ENCODE measurements at regions not wholly inside any gene's neighbourhood (a gene's known extent, or its start where the extent isn't known, plus 50 kb on each side); places are given as distances from the start of the nearest gene placed in this dataset.

DNA sequence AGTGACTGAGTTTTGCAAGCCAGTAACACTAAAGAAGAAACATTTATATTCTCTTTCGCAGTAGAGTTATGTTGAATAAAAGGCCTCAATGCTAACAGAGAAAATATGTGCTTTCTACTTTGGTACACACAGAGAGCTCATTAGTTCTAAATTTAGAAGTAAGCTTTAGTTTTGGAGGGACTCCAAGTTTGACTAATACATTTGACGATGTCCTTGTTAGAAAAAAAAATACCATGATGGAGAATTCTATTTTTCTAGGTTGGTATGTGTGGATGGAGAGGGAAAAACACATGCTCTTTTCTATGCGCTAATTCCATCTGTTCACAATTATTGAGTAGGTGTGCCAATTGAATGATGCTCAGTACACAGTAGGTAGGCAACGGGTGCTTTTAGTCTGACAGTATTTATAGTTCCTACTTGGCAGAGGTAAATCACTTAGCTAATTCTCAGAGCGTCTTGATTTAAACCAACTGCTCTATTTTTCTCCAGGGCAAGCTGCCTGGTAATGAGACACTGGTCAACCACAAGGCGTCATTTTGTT is 327.2 kb upstream of the AKR1E2 start:
- ATAC-seq = peak in 1 of 2 donors; percentile 43
- peaks cover 10% of the 10 kb centered on the region for H3K4me1 ChIP-seq

DNA sequence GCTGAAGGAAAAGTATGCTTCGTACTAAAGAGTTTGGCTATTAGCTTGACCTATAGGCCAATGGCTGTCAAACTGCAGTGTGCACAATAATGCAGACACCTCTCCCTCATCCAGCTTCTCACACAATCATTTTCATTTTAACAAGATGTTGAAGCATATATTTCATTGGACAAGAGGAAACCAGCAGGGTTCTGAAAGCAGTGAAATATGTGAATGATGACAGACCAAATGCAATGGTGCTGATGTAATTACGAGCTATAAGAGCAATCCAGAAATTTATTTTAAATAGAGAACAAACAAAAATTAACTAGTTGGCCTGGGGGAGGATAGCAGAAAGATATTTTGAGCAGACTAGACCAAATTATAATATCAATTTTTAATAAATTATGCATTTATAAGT is 331.5 kb upstream of the AKR1E2 start:
- no peak overlapping the region for H3K27ac ChIP-seq
- intact Hi-C loops (cut with DNase I) = no loop called here

More for the DNA sequence above, 327.2 kb upstream of the AKR1E2 start:
- Histone ChIP-seq H3K36me3 (no peaks in the 10 kb centered on the region), H3K27ac (peak overlapping the region; percentile 57), H3K27me3 (ENCODE audit: low read depth) (no peaks in the 10 kb centered on the region), H3K9me3 (no peaks in the 10 kb centered on the region), H3K4me3 (no peak overlapping the region)
- no peak for DNase-seq
- intact Hi-C loops (cut with DNase I) = no loop called here
- TF ChIP-seq, protein P1, sequence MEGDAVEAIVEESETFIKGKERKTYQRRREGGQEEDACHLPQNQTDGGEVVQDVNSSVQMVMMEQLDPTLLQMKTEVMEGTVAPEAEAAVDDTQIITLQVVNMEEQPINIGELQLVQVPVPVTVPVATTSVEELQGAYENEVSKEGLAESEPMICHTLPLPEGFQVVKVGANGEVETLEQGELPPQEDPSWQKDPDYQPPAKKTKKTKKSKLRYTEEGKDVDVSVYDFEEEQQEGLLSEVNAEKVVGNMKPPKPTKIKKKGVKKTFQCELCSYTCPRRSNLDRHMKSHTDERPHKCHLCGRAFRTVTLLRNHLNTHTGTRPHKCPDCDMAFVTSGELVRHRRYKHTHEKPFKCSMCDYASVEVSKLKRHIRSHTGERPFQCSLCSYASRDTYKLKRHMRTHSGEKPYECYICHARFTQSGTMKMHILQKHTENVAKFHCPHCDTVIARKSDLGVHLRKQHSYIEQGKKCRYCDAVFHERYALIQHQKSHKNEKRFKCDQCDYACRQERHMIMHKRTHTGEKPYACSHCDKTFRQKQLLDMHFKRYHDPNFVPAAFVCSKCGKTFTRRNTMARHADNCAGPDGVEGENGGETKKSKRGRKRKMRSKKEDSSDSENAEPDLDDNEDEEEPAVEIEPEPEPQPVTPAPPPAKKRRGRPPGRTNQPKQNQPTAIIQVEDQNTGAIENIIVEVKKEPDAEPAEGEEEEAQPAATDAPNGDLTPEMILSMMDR (IDR thresholded peaks at IDR 0.05) = no peak

DNA sequence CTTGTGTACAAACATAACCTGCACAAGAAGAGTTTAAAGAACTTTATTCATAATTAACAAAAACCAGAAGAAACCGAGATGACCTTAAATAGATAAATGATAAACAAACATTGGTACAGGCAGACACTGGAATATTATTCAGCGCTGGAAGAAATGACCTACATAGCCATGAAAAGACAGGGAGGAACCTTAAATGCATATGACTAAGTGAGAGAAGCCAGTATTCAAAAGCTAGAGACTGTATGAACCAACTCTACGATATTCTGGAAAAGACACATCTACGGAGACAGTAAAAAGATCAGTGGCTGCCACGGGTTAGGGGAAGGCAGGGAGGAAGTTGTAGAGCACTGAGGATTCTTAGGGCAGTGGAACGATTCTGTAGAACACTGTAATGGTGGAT is 333.8 kb upstream of the AKR1E2 start:
- no peak for ATAC-seq
- H3K36me3 ChIP-seq = no peaks in the 10 kb centered on the region
- H3K27me3 ChIP-seq (ENCODE audit: low read depth) = no peaks in the 10 kb centered on the region
- TF ChIP-seq, protein P1 (IDR thresholded peaks at IDR 0.05) = no peak
- intact Hi-C loops (cut with DNase I) = no loop called here
- no peaks in the 10 kb centered on the region for H3K4me1 ChIP-seq
- H3K4me3 ChIP-seq = no peak overlapping the region
- DNase-seq = no peak
- H3K9me3 ChIP-seq = no peaks in the 10 kb centered on the region
- H3K27ac ChIP-seq = no peak overlapping the region

More for the DNA sequence above, 331.5 kb upstream of the AKR1E2 start:
- DNase-seq (no peak), ATAC-seq (no peak)
- peaks cover 10% of the 10 kb centered on the region for H3K4me1 ChIP-seq
- no peaks in the 10 kb centered on the region for H3K9me3 ChIP-seq
- no peaks in the 10 kb centered on the region for H3K36me3 ChIP-seq
- no peaks in the 10 kb centered on the region for H3K27me3 ChIP-seq (ENCODE audit: low read depth)
- H3K4me3 ChIP-seq = no peak overlapping the region
- TF ChIP-seq, protein P1 (IDR thresholded peaks at IDR 0.05) = no peak

DNA sequence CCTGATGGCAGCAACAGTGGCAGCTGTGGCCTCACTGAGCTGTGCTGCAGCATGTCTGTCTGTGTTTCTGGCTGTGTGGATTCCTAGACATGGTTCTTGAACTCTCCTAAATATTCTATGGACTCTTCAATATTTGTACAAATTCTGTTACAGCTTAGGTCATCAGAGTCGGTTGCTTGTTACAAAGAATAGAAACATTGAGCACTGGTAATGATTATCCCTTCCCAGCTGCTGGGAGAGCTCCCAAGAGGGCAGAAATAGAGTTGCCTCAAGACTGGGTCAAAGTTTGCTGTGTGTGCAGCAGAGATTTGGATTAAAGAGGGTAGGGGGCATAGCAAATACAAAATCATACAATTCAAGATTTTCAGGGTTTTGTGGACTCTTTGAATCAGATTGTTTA is 337.1 kb upstream of the AKR1E2 start:
- Histone ChIP-seq H3K27me3 (ENCODE audit: low read depth) (no peaks in the 10 kb centered on the region), H3K4me1 (no peaks in the 10 kb centered on the region), H3K9me3 (no peaks in the 10 kb centered on the region), H3K27ac (no peak overlapping the region), H3K36me3 (no peaks in the 10 kb centered on the region), H3K4me3 (no peak overlapping the region)
- intact Hi-C loops (cut with DNase I) = no loop called here
- no peak for ATAC-seq
- DNase-seq = no peak
- TF ChIP-seq, protein P1 (IDR thresholded peaks at IDR 0.05) = no peak

DNA sequence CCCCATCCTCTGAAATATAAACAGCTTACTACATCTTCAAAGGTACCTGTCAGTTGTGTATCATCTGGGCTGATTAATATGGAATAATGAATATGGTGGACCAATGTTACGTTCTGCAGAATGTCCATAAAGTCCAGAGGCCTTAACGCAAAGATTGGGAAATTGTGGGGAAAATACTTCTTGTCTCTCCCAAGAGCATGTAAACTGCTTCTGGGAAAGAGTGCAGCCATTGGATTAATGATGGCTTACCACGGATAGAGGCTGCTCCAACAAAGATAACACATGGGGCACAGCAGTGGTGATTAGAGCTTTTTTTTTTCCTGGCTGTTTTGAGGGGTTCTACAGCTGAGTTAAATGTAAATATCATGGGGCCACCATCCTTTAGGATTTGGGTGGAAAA is 340.4 kb upstream of the AKR1E2 start:
- intact Hi-C loops (cut with DNase I) = no loop called here

More for the DNA sequence above, 340.4 kb upstream of the AKR1E2 start:
- H3K27me3 ChIP-seq (ENCODE audit: low read depth) = no peaks in the 10 kb centered on the region
- no peaks in the 10 kb centered on the region for H3K9me3 ChIP-seq
- DNase-seq (no peak), ATAC-seq (no peak)
- H3K27ac ChIP-seq = no peak overlapping the region
- H3K4me3 ChIP-seq = no peak overlapping the region
- TF ChIP-seq, protein P1 (IDR thresholded peaks at IDR 0.05) = no peak
- no peaks in the 10 kb centered on the region for H3K4me1 ChIP-seq
- no peaks in the 10 kb centered on the region for H3K36me3 ChIP-seq

All from lower lobe of right lung (tissue), 2 donors.